Chondrocyte (in vitro differentiated cells): ENCODE measurements at regions not wholly inside any gene's neighbourhood (a gene's known extent, or its start where the extent isn't known, plus 50 kb on each side); places are given as distances from the start of the nearest gene placed in this dataset.

Source experiments
- DNase-seq: peaks from one replicate; pipeline ENCODE4 v3.0.0; 2021; ENCODE audit warnings: mixed read lengths, low spot score
- H3K27ac Mint-ChIP-seq: one replicate; pipeline ENCODE4 v1.8.0; 2021; ENCODE audit warnings: mild to moderate bottlenecking, moderate library complexity, mixed read lengths; ENCODE audit not compliant: unreplicated experiment
- H3K27me3 Mint-ChIP-seq: 2 replicates; pipeline ENCODE4 v1.8.0; 2021; ENCODE audit warnings: low read depth, mixed read lengths
- H3K36me3 Mint-ChIP-seq: 2 replicates; pipeline ENCODE4 v1.8.0; 2021; ENCODE audit warnings: low read depth, mixed read lengths
- H3K4me1 Mint-ChIP-seq: 2 replicates; pipeline ENCODE4 v1.8.0; 2021; ENCODE audit warnings: low read depth, mild to moderate bottlenecking, mixed read lengths
- H3K4me3 Mint-ChIP-seq: one replicate; pipeline ENCODE4 v1.8.0; 2021; ENCODE audit warnings: mild to moderate bottlenecking, moderate library complexity, mixed read lengths; ENCODE audit not compliant: unreplicated experiment
- H3K9me3 Mint-ChIP-seq: 2 replicates; pipeline ENCODE4 v1.8.0; 2021; ENCODE audit warnings: low read depth, mixed read lengths
- TF ChIP-seq, protein P1 (sequence below): fragments of 200-600 bp; sonication (generic); IDR thresholded peaks from 2 replicates; pipeline ENCODE4 v1.5.0; 2021; ENCODE audit warnings: antibody characterized with exemption, mild to moderate bottlenecking, moderate library complexity

DNA sequence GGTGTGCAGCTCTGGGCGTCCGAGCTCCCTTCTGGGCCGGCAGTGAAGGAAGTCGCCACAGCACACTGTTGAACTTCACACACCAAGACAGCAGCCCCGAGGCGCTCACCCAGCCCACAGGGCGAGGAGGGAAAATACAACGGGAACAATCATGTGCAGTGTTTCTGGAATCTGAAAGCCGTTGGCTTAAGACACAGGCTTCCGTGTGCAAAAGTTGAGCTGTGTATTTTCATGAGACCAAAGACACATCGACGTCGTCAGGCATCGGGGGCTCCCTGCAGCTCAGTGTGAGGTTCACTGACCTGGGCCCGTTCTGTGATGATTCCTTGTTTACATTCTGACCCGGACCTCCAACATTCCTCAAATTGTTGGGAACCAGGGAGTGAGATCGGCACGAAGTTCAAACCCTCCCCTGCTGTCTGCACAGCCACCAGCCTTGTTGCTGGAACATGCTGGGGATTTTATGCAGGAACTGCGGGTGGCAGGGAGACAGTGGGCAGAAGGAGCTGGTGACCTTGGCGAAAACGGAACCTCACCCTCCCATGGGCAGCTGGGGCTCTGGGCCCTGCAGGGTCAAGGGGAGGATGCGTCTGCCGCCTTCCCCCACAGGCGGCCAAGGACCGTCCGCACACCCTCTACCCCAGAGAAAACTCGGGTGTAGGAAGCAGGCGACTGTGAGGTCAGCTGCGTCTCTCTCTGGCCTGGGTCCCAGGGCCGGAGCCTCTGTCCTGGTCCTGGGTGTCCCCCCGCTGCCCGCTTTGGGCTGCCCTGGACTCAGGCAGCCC lies 72.2 kb downstream of the METRNL start:
- Mint-ChIP-seq H3K27me3 (no peaks in the 10 kb centered on the region), H3K9me3 (no peaks in the 10 kb centered on the region), H3K27ac (peak overlapping the region; percentile 90), H3K4me1 (peaks cover 50% of the 10 kb centered on the region), H3K36me3 (no peaks in the 10 kb centered on the region), H3K4me3 (peak overlapping the region; percentile 41)
- DNase-seq = peak; percentile 83
- TF ChIP-seq, protein P1, sequence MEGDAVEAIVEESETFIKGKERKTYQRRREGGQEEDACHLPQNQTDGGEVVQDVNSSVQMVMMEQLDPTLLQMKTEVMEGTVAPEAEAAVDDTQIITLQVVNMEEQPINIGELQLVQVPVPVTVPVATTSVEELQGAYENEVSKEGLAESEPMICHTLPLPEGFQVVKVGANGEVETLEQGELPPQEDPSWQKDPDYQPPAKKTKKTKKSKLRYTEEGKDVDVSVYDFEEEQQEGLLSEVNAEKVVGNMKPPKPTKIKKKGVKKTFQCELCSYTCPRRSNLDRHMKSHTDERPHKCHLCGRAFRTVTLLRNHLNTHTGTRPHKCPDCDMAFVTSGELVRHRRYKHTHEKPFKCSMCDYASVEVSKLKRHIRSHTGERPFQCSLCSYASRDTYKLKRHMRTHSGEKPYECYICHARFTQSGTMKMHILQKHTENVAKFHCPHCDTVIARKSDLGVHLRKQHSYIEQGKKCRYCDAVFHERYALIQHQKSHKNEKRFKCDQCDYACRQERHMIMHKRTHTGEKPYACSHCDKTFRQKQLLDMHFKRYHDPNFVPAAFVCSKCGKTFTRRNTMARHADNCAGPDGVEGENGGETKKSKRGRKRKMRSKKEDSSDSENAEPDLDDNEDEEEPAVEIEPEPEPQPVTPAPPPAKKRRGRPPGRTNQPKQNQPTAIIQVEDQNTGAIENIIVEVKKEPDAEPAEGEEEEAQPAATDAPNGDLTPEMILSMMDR = no peak

- no peaks in the 10 kb centered on the region for H3K36me3 Mint-ChIP-seq
- peak; percentile 91 for DNase-seq
- H3K27ac Mint-ChIP-seq = peak overlapping the region; percentile 17
Measured at GRCh38 chr17:83152227-83152744, 72.9 kb downstream of the METRNL start.

DNA sequence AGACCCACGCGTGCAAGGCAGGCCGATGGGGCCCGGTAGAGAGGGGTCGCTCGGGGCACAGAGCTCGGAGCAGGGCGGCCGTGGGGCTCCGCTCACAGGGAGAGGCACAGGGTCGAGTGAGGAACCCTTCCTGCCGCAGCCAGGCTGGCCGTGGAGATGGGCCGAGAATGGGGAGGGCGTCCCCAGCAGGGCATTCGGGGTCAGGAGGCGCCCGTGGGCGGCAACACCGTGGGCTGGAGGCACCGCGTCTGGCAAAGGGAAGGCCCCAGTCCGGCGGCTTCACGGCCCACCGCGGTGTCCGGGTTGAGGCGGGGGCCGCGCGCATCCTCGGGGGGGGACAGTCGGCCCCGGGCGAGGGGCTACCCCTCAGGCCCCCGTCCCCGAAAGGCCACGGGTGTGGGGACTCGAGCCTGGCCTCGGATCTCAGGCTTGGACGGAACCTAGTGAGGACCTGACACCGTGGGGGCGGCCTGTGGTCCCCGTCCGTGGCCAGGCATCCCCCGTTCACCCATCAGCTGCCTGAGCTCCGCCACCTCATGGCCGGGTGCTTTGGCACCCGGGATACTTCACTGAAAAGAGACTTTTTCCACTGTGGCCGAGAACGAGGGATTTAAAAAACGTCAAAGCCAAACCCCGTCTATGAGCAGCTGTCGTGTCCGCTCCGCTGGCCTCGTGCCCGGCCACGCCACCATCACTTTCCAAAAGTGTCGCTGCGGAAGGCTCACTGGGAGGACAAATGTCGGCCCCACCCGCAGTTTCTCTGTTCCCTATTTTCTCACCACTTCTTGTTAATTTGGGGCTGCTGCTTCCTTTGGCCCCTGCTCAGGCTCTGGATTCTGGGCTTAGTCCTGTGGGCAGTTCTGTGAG lies 73.6 kb downstream of the METRNL start:
- Mint-ChIP-seq H3K4me1 (peaks cover 50% of the 10 kb centered on the region), H3K9me3 (no peaks in the 10 kb centered on the region), H3K4me3 (no peak overlapping the region), H3K27ac (no peak overlapping the region), H3K36me3 (no peaks in the 10 kb centered on the region), H3K27me3 (no peaks in the 10 kb centered on the region)
- peak; percentile 77 for DNase-seq
- TF ChIP-seq, protein P1 = no peak

More at GRCh38 chr17:83152227-83152744, 72.9 kb downstream of the METRNL start:
- H3K4me1 Mint-ChIP-seq = peaks cover 50% of the 10 kb centered on the region
- H3K9me3 Mint-ChIP-seq = no peaks in the 10 kb centered on the region
- no peak overlapping the region for H3K4me3 Mint-ChIP-seq
- H3K27me3 Mint-ChIP-seq = no peaks in the 10 kb centered on the region
- TF ChIP-seq, protein P1 = no peak

- Mint-ChIP-seq H3K27ac (no peak overlapping the region), H3K9me3 (no peaks in the 10 kb centered on the region), H3K27me3 (no peaks in the 10 kb centered on the region), H3K36me3 (no peaks in the 10 kb centered on the region), H3K4me3 (no peak overlapping the region), H3K4me1 (peaks cover 50% of the 10 kb centered on the region)
- peak; percentile 91 for DNase-seq
- TF ChIP-seq, protein P1 = no peak
Measured at GRCh38 chr17:83153681-83154310, 74.4 kb downstream of the METRNL start.
